ENCODE measurements at regions not wholly inside any gene's neighbourhood (a gene's known extent, or its start where the extent isn't known, plus 50 kb on each side); places are given as distances from the start of the nearest gene placed in this dataset.

DNA sequence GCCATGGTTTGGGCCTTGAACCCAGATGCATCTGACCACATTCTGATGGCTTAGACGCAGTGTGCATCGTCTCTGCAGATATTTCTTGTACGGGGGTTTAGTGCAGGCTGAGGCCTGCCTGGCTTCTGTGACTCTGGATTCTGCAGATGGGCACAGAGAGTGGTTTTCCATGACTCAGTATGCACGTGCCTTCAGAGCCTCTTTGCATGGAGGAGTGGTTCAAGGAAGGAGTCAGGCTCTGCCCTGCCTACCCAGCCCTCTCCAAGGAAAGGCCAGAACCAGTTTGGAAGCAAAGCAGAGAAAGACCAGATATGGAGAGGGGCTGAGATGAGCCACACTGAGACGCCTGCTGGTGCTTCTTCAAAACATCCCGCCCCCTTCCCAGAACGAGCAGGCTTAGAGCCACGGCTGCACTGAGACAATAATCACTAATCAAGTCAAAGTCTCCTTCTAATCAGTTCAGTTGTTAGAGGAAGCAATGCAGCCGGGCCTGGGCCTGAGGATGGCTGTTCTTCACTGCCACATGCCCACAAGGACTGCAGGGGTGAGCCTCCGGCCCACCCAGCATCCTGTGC is 308.9 kb downstream of the NXPE2 start:
- H3K9ac ChIP-seq = no peak overlapping the region
- no peaks in the 10 kb centered on the region for H3K9me2 ChIP-seq
- no peaks in the 10 kb centered on the region for H3F3A ChIP-seq (replicated peaks; ENCODE audit: insufficient read depth)
- H3K27me3 ChIP-seq (ENCODE audit: insufficient read depth) = no peaks in the 10 kb centered on the region
- ChIA-PET POLR2A (no interaction called here), CTCF (interaction anchor here (1.2 to 1.4 kb wide), 2 partner anchors 11 to 213 kb away, joined by 3 read pairs; no protein-coding TSS in a partner anchor)
- H2AFZ ChIP-seq (ENCODE audit: low read depth) = no peak overlapping the region
- 13% methylated on average over 6 of the region's 10 CpGs for WGBS (ENCODE audit: low lambda C conversion rate)
- DNase-seq = no peak
- H3K4me2 ChIP-seq = no peak overlapping the region
- H4K20me1 ChIP-seq (ENCODE audit: insufficient read depth) = no peaks in the 10 kb centered on the region
- H3K9me3 ChIP-seq = no peaks in the 10 kb centered on the region
- H3K4me1 ChIP-seq (ENCODE audit: control insufficient read depth in 1 of 2, insufficient read depth in 2 of 2, low read depth in 1 of 2, low read length in 1 of 2) = peaks cover 0 to 21% of the 10 kb centered on the region in 2 experiments; a peak in 1 of 4 replicates
- no peak overlapping the region for H3K4me3 ChIP-seq (ENCODE audit: low read depth in 2 of 2, low read length in 1 of 2)
- no peaks in the 10 kb centered on the region for H3K79me2 ChIP-seq (ENCODE audit: insufficient read depth)
- no peak overlapping the region for H3K27ac ChIP-seq (ENCODE audit: low read depth in 2 of 2, low read length in 1 of 2)
- no peaks in the 10 kb centered on the region for H3K36me3 ChIP-seq (replicated peaks in 1 of 2; ENCODE audit: control insufficient read depth in 1 of 2, insufficient read depth in 2 of 2, low read length in 1 of 2)
- TF ChIP-seq FOXM1 (IDR thresholded peaks at IDR 0.05; ENCODE audit: low read depth) (no peak), MXI1 (IDR thresholded peaks at IDR 0.05; ENCODE audit: low read depth, low read length) (no peak), FOSL2 (IDR thresholded peaks at IDR 0.05; ENCODE audit: borderline replicate concordance, low read depth) (no peak), RFX5 (IDR thresholded peaks at IDR 0.05; ENCODE audit: low read length) (no peak), YY1 (IDR thresholded peaks at IDR 0.05; ENCODE audit: low read depth) (no peak), FOXJ3 (CRISPR knock-in tag; IDR thresholded peaks at IDR 0.05) (no peak), RAD21 (IDR thresholded peaks at IDR 0.05; ENCODE audit: low read length) (no peak), GATA2 (CRISPR knock-in tag; IDR thresholded peaks at IDR 0.05) (no peak), NFIC (IDR thresholded peaks at IDR 0.05; ENCODE audit: borderline replicate concordance) (no peak), SMC3 (IDR thresholded peaks at IDR 0.05; ENCODE audit: low read depth, low read length) (no peak), RXRA (IDR thresholded peaks at IDR 0.05; ENCODE audit: borderline replicate concordance, low read depth) (no peak), TEAD4 (IDR thresholded peaks at IDR 0.05; ENCODE audit: borderline replicate concordance, insufficient read depth) (no peak), RCOR1 (IDR thresholded peaks at IDR 0.05; ENCODE audit: low read length) (no peak), NRF1 (IDR thresholded peaks at IDR 0.05; ENCODE audit: low read depth, low read length) (no peak)
- TF ChIP-seq, protein P1, sequence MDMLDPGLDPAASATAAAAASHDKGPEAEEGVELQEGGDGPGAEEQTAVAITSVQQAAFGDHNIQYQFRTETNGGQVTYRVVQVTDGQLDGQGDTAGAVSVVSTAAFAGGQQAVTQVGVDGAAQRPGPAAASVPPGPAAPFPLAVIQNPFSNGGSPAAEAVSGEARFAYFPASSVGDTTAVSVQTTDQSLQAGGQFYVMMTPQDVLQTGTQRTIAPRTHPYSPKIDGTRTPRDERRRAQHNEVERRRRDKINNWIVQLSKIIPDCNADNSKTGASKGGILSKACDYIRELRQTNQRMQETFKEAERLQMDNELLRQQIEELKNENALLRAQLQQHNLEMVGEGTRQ (IDR thresholded peaks at IDR 0.05; ENCODE audit: borderline replicate concordance, low read depth, low read length) = no peak
- TF ChIP-seq, protein P2, sequence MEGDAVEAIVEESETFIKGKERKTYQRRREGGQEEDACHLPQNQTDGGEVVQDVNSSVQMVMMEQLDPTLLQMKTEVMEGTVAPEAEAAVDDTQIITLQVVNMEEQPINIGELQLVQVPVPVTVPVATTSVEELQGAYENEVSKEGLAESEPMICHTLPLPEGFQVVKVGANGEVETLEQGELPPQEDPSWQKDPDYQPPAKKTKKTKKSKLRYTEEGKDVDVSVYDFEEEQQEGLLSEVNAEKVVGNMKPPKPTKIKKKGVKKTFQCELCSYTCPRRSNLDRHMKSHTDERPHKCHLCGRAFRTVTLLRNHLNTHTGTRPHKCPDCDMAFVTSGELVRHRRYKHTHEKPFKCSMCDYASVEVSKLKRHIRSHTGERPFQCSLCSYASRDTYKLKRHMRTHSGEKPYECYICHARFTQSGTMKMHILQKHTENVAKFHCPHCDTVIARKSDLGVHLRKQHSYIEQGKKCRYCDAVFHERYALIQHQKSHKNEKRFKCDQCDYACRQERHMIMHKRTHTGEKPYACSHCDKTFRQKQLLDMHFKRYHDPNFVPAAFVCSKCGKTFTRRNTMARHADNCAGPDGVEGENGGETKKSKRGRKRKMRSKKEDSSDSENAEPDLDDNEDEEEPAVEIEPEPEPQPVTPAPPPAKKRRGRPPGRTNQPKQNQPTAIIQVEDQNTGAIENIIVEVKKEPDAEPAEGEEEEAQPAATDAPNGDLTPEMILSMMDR (IDR thresholded peaks at IDR 0.05) = no peak
- TF ChIP-seq, protein P3, sequence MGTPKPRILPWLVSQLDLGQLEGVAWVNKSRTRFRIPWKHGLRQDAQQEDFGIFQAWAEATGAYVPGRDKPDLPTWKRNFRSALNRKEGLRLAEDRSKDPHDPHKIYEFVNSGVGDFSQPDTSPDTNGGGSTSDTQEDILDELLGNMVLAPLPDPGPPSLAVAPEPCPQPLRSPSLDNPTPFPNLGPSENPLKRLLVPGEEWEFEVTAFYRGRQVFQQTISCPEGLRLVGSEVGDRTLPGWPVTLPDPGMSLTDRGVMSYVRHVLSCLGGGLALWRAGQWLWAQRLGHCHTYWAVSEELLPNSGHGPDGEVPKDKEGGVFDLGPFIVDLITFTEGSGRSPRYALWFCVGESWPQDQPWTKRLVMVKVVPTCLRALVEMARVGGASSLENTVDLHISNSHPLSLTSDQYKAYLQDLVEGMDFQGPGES (IDR thresholded peaks at IDR 0.05; ENCODE audit: low read depth, low read length) = no peak
- TF ChIP-seq, protein P4, sequence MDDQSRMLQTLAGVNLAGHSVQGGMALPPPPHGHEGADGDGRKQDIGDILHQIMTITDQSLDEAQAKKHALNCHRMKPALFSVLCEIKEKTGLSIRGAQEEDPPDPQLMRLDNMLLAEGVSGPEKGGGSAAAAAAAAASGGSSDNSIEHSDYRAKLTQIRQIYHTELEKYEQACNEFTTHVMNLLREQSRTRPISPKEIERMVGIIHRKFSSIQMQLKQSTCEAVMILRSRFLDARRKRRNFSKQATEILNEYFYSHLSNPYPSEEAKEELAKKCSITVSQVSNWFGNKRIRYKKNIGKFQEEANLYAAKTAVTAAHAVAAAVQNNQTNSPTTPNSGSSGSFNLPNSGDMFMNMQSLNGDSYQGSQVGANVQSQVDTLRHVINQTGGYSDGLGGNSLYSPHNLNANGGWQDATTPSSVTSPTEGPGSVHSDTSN (IDR thresholded peaks at IDR 0.05) = no peak
